Loucy (cell line): ENCODE measurements at regions not wholly inside any gene's neighbourhood (a gene's known extent, or its start where the extent isn't known, plus 50 kb on each side); places are given as distances from the start of the nearest gene placed in this dataset.

Experiments used
- H2AFZ ChIP-seq: fragments of 200-600 bp; sonication (generic); 2 replicates; pipeline ENCODE4 v1.6.0; 2016; ENCODE audit warnings: antibody characterized with exemption, mild to moderate bottlenecking, low read length, moderate library complexity
- H3F3A ChIP-seq: fragments of 200-600 bp; 2 replicates; pipeline ENCODE4 v1.6.0; 2016; ENCODE audit warnings: antibody characterized with exemption, low read depth, mild to moderate bottlenecking
- H3K27me3 ChIP-seq: fragments of 200-600 bp; sonication (generic); 2 replicates; pipeline ENCODE4 v1.6.1; 2014; ENCODE audit warnings: low read length, mild to moderate bottlenecking; ENCODE audit not compliant: insufficient read depth, poor library complexity, severe bottlenecking
- H3K36me3 ChIP-seq: fragments of 200-600 bp; sonication (generic); 2 replicates; pipeline ENCODE4 v1.6.1; 2016; ENCODE audit warnings: low read length; ENCODE audit not compliant: insufficient read depth
- H3K4me1 ChIP-seq: fragments of 200-600 bp; sonication (generic); 2 replicates; pipeline ENCODE4 v1.5.1; 2014; ENCODE audit warnings: low read length, mild to moderate bottlenecking; ENCODE audit not compliant: insufficient read depth, poor library complexity, severe bottlenecking
- H3K4me2 ChIP-seq: fragments of 200-600 bp; sonication (generic); 2 replicates; pipeline ENCODE4 v1.6.0; 2014; ENCODE audit warnings: antibody characterized with exemption, low read length, low read depth, mild to moderate bottlenecking; ENCODE audit not compliant: poor library complexity, severe bottlenecking
- H3K4me3 ChIP-seq: fragments of 200-600 bp; sonication (generic); 2 replicates; pipeline ENCODE4 v1.5.1; 2014; ENCODE audit warnings: low read length, mild to moderate bottlenecking, mixed read lengths; ENCODE audit not compliant: poor library complexity, severe bottlenecking
- H3K79me2 ChIP-seq: fragments of 200-600 bp; sonication (generic); 2 replicates; pipeline ENCODE4 v1.6.1; 2014; ENCODE audit warnings: low read length; ENCODE audit not compliant: insufficient read depth
- H3K9ac ChIP-seq: fragments of 200-600 bp; sonication (generic); 2 replicates; pipeline ENCODE4 v1.6.0; 2014; ENCODE audit warnings: mild to moderate bottlenecking, low read depth, low read length, moderate library complexity; ENCODE audit not compliant: poor library complexity, severe bottlenecking
- H3K9me2 ChIP-seq: fragments of 200-600 bp; sonication (generic); replicated peaks from 2 replicates; pipeline ENCODE4 v1.6.1; 2016; ENCODE audit warnings: low read depth, low read length, mixed read lengths
- H3K9me3 ChIP-seq: fragments of 200-600 bp; sonication (generic); 2 replicates; pipeline ENCODE4 v1.6.1; 2014; ENCODE audit warnings: mild to moderate bottlenecking, antibody characterized with exemption, low read length, low read depth; ENCODE audit not compliant: insufficient read depth
- H4K20me1 ChIP-seq: fragments of 200-600 bp; sonication (generic); 2 replicates; pipeline ENCODE4 v1.6.0; 2014; ENCODE audit warnings: antibody characterized with exemption, low read length, mild to moderate bottlenecking; ENCODE audit not compliant: insufficient read depth, poor library complexity, severe bottlenecking
- EZH2phosphoT487 ChIP-seq: fragments of 200-600 bp; IDR thresholded peaks from 2 replicates; pipeline ENCODE4 v1.6.1; 2018; ENCODE audit warnings: antibody characterized with exemption, mild to moderate bottlenecking, moderate library complexity, borderline replicate concordance
- TF ChIP-seq, protein P1 (sequence below): fragments of 200-600 bp; sonication (generic); conservative IDR thresholded peaks from 2 replicates; pipeline ENCODE4 v1.5.1; 2014; ENCODE audit warnings: mild to moderate bottlenecking, antibody characterized with exemption, low read length

DNA sequence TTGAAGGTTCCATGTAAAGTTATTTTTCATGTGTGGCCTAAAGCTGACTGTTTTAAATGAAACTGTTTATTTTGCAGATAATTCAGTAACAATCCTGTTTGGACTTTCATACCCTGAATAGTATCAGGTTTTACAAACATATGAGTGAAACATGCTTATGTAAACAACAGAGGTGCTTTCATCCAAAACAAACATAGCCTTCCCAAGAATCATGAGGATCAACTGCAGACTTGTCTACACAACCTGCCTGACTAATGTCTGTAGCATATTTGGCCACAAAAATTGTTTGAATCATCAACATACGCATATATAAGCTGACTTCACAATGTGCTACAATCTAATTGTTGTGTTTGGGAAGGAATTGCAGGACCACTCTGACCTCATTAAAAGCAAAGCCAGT is 190.4 kb downstream of the DIPK2A start:
- Histone ChIP-seq H4K20me1 (no peaks in the 10 kb centered on the region), H3K9me3 (no peaks in the 10 kb centered on the region), H3K36me3 (no peaks in the 10 kb centered on the region), H3K4me1 (no peaks in the 10 kb centered on the region), H3F3A (no peaks in the 10 kb centered on the region), H3K4me3 (no peak overlapping the region), H2AFZ (no peak overlapping the region), H3K79me2 (no peaks in the 10 kb centered on the region), H3K9ac (no peak overlapping the region), H3K27me3 (no peaks in the 10 kb centered on the region), H3K9me2 (no peaks in the 10 kb centered on the region), H3K4me2 (no peak overlapping the region)
- TF ChIP-seq EZH2phosphoT487, result no peak
- TF ChIP-seq, protein P1, sequence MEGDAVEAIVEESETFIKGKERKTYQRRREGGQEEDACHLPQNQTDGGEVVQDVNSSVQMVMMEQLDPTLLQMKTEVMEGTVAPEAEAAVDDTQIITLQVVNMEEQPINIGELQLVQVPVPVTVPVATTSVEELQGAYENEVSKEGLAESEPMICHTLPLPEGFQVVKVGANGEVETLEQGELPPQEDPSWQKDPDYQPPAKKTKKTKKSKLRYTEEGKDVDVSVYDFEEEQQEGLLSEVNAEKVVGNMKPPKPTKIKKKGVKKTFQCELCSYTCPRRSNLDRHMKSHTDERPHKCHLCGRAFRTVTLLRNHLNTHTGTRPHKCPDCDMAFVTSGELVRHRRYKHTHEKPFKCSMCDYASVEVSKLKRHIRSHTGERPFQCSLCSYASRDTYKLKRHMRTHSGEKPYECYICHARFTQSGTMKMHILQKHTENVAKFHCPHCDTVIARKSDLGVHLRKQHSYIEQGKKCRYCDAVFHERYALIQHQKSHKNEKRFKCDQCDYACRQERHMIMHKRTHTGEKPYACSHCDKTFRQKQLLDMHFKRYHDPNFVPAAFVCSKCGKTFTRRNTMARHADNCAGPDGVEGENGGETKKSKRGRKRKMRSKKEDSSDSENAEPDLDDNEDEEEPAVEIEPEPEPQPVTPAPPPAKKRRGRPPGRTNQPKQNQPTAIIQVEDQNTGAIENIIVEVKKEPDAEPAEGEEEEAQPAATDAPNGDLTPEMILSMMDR, result no peak

DNA sequence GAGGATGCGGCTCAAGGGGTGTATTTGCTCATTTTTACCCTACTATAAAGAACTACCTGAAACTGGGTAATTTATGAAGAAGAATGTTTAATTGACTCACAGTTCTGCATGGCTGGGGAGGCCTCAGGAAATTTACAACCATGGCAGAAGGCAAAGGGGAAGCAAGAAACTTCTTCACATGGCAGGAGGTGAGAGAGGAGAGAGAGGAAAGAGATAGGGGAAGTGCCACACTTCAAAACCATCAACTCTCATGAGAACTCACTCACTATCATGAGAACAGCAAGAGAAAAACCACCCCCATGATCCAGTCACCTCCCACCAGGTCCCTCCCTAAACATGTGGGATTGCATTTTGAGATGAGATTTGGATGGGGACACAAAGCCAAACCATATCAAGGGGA is 192.7 kb downstream of the DIPK2A start:
- H2AFZ ChIP-seq, result no peak overlapping the region
- TF ChIP-seq EZH2phosphoT487, result no peak
- TF ChIP-seq, protein P1, result no peak
- H3K9me2 ChIP-seq, result no peaks in the 10 kb centered on the region
- no peaks in the 10 kb centered on the region for H3K9me3 ChIP-seq
- H3K4me3 ChIP-seq, result no peak overlapping the region
- H3K4me1 ChIP-seq, result no peaks in the 10 kb centered on the region
- no peaks in the 10 kb centered on the region for H4K20me1 ChIP-seq
- no peaks in the 10 kb centered on the region for H3K36me3 ChIP-seq
- no peak overlapping the region for H3K9ac ChIP-seq
- no peaks in the 10 kb centered on the region for H3K27me3 ChIP-seq
- H3F3A ChIP-seq, result no peaks in the 10 kb centered on the region
- no peak overlapping the region for H3K4me2 ChIP-seq
- no peaks in the 10 kb centered on the region for H3K79me2 ChIP-seq

DNA sequence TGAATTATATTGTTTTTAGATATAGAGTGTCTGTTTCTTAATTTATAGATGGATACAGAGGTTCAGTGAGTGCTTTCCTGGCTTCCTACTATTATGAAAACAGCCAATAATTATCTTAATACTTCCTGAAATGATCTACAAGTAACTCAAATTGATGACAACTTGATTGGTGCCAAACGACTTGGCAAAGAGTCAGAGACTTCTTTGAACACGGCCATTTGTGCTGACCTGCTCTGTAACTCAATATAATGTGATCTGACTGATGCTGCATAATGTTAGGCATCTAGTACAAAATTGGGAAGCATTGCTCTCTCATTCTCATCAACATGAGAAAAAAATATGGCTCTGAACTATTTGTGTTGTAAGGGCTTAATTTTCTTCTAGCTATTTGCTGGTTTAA is 193.9 kb downstream of the DIPK2A start:
- TF ChIP-seq, protein P1, result no peak
- TF ChIP-seq EZH2phosphoT487, result no peak
- Histone ChIP-seq H2AFZ (no peak overlapping the region), H4K20me1 (no peaks in the 10 kb centered on the region), H3K36me3 (no peaks in the 10 kb centered on the region), H3F3A (no peaks in the 10 kb centered on the region), H3K4me2 (no peak overlapping the region), H3K4me1 (no peaks in the 10 kb centered on the region), H3K79me2 (no peaks in the 10 kb centered on the region), H3K9me2 (no peaks in the 10 kb centered on the region), H3K9me3 (no peaks in the 10 kb centered on the region), H3K27me3 (no peaks in the 10 kb centered on the region), H3K9ac (no peak overlapping the region), H3K4me3 (no peak overlapping the region)
